GM12891 (cell line): ENCODE measurements at regions not wholly inside any gene's neighbourhood (a gene's known extent, or its start where the extent isn't known, plus 50 kb on each side); places are given as distances from the start of the nearest gene placed in this dataset.

Experiments used
- DNase-seq: peaks from one replicate; pipeline ENCODE4 v3.0.0; 2011; ENCODE audit warnings: low spot score; ENCODE audit not compliant: insufficient read length
- FAIRE-seq: peaks from 2 replicates; lab custom pipeline; 2011; peaks lifted over from hg19 to GRCh38; lab: Jason Lieb, UNC
- PAX5 ChIP-seq: IDR thresholded peaks from 2 replicates; pipeline ENCODE4 v1.6.1; 2011; ENCODE audit warnings: low read length, moderate library complexity, mild to moderate bottlenecking; ENCODE audit not compliant: insufficient read depth, severe bottlenecking
- POLR2A ChIP-seq: IDR thresholded peaks from 2 replicates; pipeline ENCODE4 v1.6.1; 2011; ENCODE audit warnings: low read depth, low read length, control low read depth
- POLR2AphosphoS5 ChIP-seq: IDR thresholded peaks from 2 replicates; pipeline ENCODE4 v1.6.1; 2011; ENCODE audit warnings: low read depth, low read length, control low read depth
- POU2F2 ChIP-seq: IDR thresholded peaks from 2 replicates; pipeline ENCODE4 v1.6.1; 2011; ENCODE audit warnings: low read depth, mild to moderate bottlenecking, control low read depth, low read length, moderate library complexity
- SPI1 ChIP-seq: IDR thresholded peaks from 2 replicates; pipeline ENCODE4 v1.6.1; 2011; ENCODE audit warnings: low read depth, low read length, control low read depth
- TAF1 ChIP-seq: IDR thresholded peaks from 2 replicates; pipeline ENCODE4 v1.6.1; 2011; ENCODE audit warnings: low read depth, low read length, control low read depth

DNA sequence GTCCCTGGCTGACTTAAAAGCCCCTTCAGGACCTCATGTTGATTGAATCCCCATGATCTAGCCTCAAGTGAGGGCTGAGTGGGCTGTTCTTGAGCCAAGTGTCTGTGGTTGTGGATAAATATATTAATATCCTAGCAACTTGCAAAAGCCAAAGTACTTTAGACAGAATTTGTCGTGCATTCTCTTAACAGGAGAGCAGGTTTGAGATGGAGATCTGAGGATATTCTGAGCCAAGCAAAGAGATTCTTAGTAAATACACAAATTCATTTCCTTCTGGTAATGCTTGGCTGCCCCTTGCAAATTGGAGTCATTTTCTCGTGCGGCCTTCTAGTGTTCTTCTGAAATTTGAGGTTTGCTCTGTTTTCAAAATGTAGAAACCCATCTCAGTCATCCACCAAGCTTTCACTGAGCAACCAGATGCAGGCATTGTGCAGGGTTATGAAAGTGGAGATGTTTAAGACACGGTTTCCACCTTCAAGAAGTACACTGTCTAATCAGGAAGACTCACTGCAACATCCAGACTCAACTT lies 242.1 kb upstream of the JUN start:
- peak; percentile 92 for FAIRE-seq
- DNase-seq = no peak
- TF ChIP-seq TAF1 (no peak), SPI1 (no peak), POU2F2 (no peak), POLR2A (no peak), PAX5 (peak; percentile 93), POLR2AphosphoS5 (no peak)

GRCh38 chr1:59026472-59026948 lies 242.7 kb upstream of the JUN start:
- TF ChIP-seq TAF1 = no peak
- no peak for TF ChIP-seq POLR2AphosphoS5
- FAIRE-seq = no peak
- no peak for DNase-seq

GRCh38 chr1:59027177-59027576 lies 243.3 kb upstream of the JUN start:
- no peak for DNase-seq
- TF ChIP-seq SPI1 (no peak), PAX5 (no peak), POLR2A (no peak), POLR2AphosphoS5 (no peak), POU2F2 (no peak), TAF1 (no peak)
- no peak for FAIRE-seq

DNA sequence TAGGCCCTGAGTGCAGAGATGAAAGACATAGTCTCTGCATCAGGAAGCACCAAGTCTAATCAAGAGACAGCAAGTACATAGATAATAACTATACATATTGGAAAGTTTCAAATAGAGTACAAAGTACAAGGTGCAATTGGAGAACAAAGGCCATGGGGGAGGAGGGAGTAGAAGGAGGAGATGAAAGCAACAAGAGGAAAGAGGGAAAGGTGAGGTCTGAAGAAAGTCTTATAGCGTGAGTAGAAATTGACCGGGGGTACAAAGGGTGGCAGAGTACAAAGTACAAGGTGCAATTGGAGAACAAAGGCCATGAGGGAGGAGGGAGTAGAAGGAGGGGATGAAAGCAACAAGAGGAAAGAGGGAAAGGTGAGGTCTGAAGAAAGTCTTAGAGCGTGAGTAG lies 244.2 kb upstream of the JUN start:
- TF ChIP-seq POLR2AphosphoS5 (no peak), POU2F2 (no peak), POLR2A (no peak), SPI1 (no peak)
- DNase-seq = no peak
- FAIRE-seq = no peak

DNA sequence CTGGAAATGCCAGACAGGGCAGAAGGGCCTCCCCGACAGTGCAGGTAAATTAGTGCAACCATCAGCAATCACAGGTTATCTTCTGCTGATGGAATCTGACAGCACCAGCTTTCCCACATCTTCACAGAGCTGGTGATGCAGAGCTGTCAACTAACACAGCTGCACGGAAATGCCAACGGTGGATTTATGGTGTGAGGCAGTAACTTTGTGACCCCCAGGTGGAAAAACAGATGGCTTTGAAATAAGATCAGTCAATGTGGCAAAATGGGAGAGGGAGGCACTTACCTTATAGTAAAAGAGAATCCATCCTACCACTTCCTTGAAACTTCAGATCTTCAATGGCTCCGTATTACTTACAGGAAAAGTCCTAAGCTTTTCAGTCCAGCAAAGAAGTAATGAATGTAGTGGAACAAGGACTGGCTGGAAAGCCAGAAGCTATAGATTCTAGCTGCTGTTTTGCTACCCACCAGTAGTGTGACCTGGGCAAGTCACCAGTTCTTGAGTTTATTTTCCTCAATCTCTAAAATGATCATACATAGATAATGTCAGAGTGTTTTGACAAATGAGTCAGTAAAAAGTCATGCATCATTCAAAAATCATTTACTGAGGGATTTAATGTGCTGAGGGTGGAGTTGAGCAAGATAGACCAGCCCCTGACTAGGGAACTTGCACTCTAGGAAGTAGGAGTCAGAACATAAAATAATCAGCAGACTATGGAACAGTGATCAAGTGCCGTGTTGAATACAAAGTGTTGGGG lies 245.7 kb upstream of the JUN start:
- FAIRE-seq = no peak
- TF ChIP-seq POU2F2 (no peak), SPI1 (no peak), POLR2A (no peak), TAF1 (no peak), POLR2AphosphoS5 (no peak), PAX5 (no peak)
- no peak for DNase-seq

- no peak for TF ChIP-seq POU2F2
- TF ChIP-seq POLR2A = no peak
- no peak for TF ChIP-seq TAF1
- FAIRE-seq (no peak), DNase-seq (no peak)
These were observed 248.4 kb upstream of the JUN start for GRCh38 chr1:59032228-59032627.

- DNase-seq = no peak
- FAIRE-seq = no peak
- TF ChIP-seq POLR2AphosphoS5 (no peak), TAF1 (no peak), PAX5 (no peak), SPI1 (no peak), POLR2A (no peak), POU2F2 (no peak)
These were observed 249.9 kb upstream of the JUN start for GRCh38 chr1:59033761-59034160.

- no peak for TF ChIP-seq PAX5
- TF ChIP-seq POLR2AphosphoS5 = no peak
- no peak for TF ChIP-seq POLR2A
- no peak for TF ChIP-seq SPI1
- TF ChIP-seq POU2F2 = no peak
- TF ChIP-seq TAF1 = no peak
- no peak for FAIRE-seq
These were observed 251.1 kb upstream of the JUN start for GRCh38 chr1:59034925-59035324.

DNA sequence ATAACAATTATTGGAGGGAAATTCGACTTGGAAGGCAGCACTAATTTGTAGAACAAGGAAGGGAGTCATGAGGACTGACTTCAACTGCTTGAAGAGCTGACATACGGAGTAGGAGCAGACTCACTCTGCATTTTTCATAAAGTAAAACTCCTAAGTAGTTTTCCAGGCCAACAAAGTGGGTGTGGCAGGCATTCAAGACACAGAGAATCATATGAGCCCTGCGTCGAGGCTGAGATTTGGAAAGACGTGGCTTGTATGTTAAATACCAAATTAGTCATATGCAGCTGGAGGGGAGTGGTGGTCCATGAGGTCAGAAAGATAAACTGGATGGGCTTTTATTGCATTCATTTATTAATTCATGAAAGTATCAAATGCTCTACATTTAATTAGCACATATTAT lies 255.7 kb upstream of the JUN start:
- no peak for TF ChIP-seq PAX5
- TF ChIP-seq POLR2AphosphoS5 = no peak
- no peak for TF ChIP-seq SPI1
- no peak for TF ChIP-seq POU2F2
- no peak for TF ChIP-seq POLR2A
- TF ChIP-seq TAF1 = no peak
- DNase-seq (no peak), FAIRE-seq (no peak)

More at GRCh38 chr1:59034925-59035324, 251.1 kb upstream of the JUN start:
- no peak for DNase-seq

- TF ChIP-seq POLR2A (no peak), POU2F2 (no peak), SPI1 (no peak), PAX5 (no peak), POLR2AphosphoS5 (no peak), TAF1 (no peak)
- FAIRE-seq (no peak), DNase-seq (no peak)
These were observed 256.4 kb upstream of the FGGY start for GRCh38 chr1:59040486-59040885.
